ENCODE measurements at regions not wholly inside any gene's neighbourhood (a gene's known extent, or its start where the extent isn't known, plus 50 kb on each side); places are given as distances from the start of the nearest gene placed in this dataset.

GRCh38 chrX:69262036-69262936 lies 97.0 kb upstream of the PJA1 start (continued):
- TF ChIP-seq GABPA (IDR thresholded peaks at IDR 0.05; ENCODE audit: low read depth): no peak
- no peak for TF ChIP-seq MEF2A (IDR thresholded peaks at IDR 0.05; ENCODE audit: insufficient read depth, low read depth, low read length)

- SMC1A ChIA-PET (ENCODE audit: uncharacterized antibody, unreplicated experiment): no interaction called here
- no peak overlapping the region for H2AFZ ChIP-seq (ENCODE audit: control insufficient read depth, low read depth, low read length)
- FAIRE-seq (no peak), DNase-seq (ENCODE audit: low read depth, low spot score) (no peak), ATAC-seq (no peak)
- no peak overlapping the region for H3K4me2 ChIP-seq (ENCODE audit: control insufficient read depth, insufficient read depth)
- no peak overlapping the region for H3K4me3 ChIP-seq
- in situ Hi-C loops (cut with MboI) (no loop called here), intact Hi-C loops (cut with micrococcal nuclease; ENCODE audit: unreplicated experiment) (no loop called here)
- RAD21 ChIA-PET (ENCODE audit: unreplicated experiment): no interaction called here
- POLR2A ChIA-PET: no interaction called here
- no peak overlapping the region for H3K27ac ChIP-seq (ENCODE audit: control insufficient read depth, insufficient read depth)
- CTCF ChIA-PET: no interaction called here
- BruUV-seq (replicated peaks): no TSS peak
- H4K20me1 ChIP-seq (ENCODE audit: control insufficient read depth, insufficient read depth): no peaks in the 10 kb centered on the region
- 0% methylated on average over 2 of the region's 2 CpGs for WGBS (ENCODE audit: insufficient coverage, insufficient replicate concordance, low lambda C conversion rate, missing lambda C conversion rate)
- no peaks in the 10 kb centered on the region for H3K4me1 ChIP-seq (ENCODE audit: control insufficient read depth, insufficient read depth, low read length)
- TF ChIP-seq JUND (IDR thresholded peaks at IDR 0.05; ENCODE audit: low read depth, low read length) (no peak), IRF4 (IDR thresholded peaks at IDR 0.05; ENCODE audit: low read depth, low read length) (no peak), ASH2L (IDR thresholded peaks at IDR 0.05; ENCODE audit: borderline replicate concordance, low read depth) (no peak), MAX (IDR thresholded peaks at IDR 0.05; ENCODE audit: low read depth, low read length) (no peak), EGR1 (IDR thresholded peaks at IDR 0.05; ENCODE audit: borderline replicate concordance in 1 of 2, low read depth in 2 of 2, low read length in 2 of 2) (no peak), CHD4 (IDR thresholded peaks at IDR 0.05) (no peak), HSF1 (IDR thresholded peaks at IDR 0.05; ENCODE audit: low read depth, low read length) (no peak), TCF7 (IDR thresholded peaks at IDR 0.05; ENCODE audit: borderline replicate concordance) (no peak), FOXM1 (IDR thresholded peaks at IDR 0.05; ENCODE audit: low read depth, low read length) (no peak), HDGF (IDR thresholded peaks at IDR 0.05) (no peak), HCFC1 (IDR thresholded peaks at IDR 0.05; ENCODE audit: low read length) (no peak), DPF2 (IDR thresholded peaks at IDR 0.05) (no peak), MTA3 (IDR thresholded peaks at IDR 0.05; ENCODE audit: borderline replicate concordance, low read length) (no peak), BHLHE40 (IDR thresholded peaks at IDR 0.05; ENCODE audit: borderline replicate concordance in 1 of 2, low read depth in 2 of 2, low read length in 1 of 2) (no peak), STAT3 (IDR thresholded peaks at IDR 0.05; ENCODE audit: low read depth, low read length) (no peak), NR2F1 (conservative IDR thresholded peaks at IDR 0.05) (no peak), TAF1 (IDR thresholded peaks at IDR 0.05; ENCODE audit: borderline replicate concordance, low read depth, low read length) (no peak)
- H3K9me3 ChIP-seq (replicated peaks; ENCODE audit: control insufficient read depth, insufficient read depth, low read length): no peaks in the 10 kb centered on the region
- H3K27me3 ChIP-seq (replicated peaks in 1 of 2; ENCODE audit: control insufficient read depth in 2 of 2, insufficient read depth in 2 of 2, low read length in 1 of 2): no peaks in the 10 kb centered on the region; a peak in 1 of 4 replicates
- no peaks in the 10 kb centered on the region for H3K36me3 ChIP-seq (ENCODE audit: control insufficient read depth in 2 of 2, insufficient read depth in 2 of 2, low read length in 1 of 2)
- no peaks in the 10 kb centered on the region for H3K79me2 ChIP-seq (ENCODE audit: control insufficient read depth, insufficient read depth, low read length)
- H3K9ac ChIP-seq (ENCODE audit: control insufficient read depth, insufficient read depth, low read length): no peak overlapping the region
These were observed 94.9 kb upstream of the PJA1 start for GRCh38 chrX:69260169-69260568.
